Mucosa of descending colon (tissue), 3 donors: ENCODE measurements at regions not wholly inside any gene's neighbourhood (a gene's known extent, or its start where the extent isn't known, plus 50 kb on each side); places are given as distances from the start of the nearest gene placed in this dataset.

ENCODE experiments used
- ATAC-seq: fragments of 200-7000 bp; cut with Tn5 transposase; one replicate; pipeline ENCODE4 v1.9.1; 2020; ENCODE audit warnings: mild to moderate bottlenecking, moderate library complexity
- DNase-seq, 3 donors: peaks; one replicate each; pipeline ENCODE4 v3.0.0-alpha.2; 2020
- H3K36me3 ChIP-seq: fragments of 200-600 bp; one replicate; pipeline ENCODE4 v1.8.0; 2021; ENCODE audit warnings: low read depth, mild to moderate bottlenecking
- H3K4me1 ChIP-seq: fragments of 200-600 bp; one replicate; pipeline ENCODE4 v1.8.0; 2021; ENCODE audit warnings: low read depth, mild to moderate bottlenecking
- H3K4me3 ChIP-seq: fragments of 200-600 bp; one replicate; pipeline ENCODE4 v1.8.0; 2021; ENCODE audit warnings: mild to moderate bottlenecking
- H3K9me3 ChIP-seq: fragments of 200-600 bp; one replicate; pipeline ENCODE4 v1.8.0; 2021; ENCODE audit warnings: mild to moderate bottlenecking
- CTCF ChIP-seq: fragments of 200-600 bp; IDR thresholded peaks from one replicate; pipeline ENCODE4 v1.8.0; 2022; ENCODE audit warnings: antibody characterized with exemption, mild to moderate bottlenecking
- intact Hi-C, 2 donors: fragments of 100-400 bp; cut with DNase I in 1 of 2; cut with micrococcal nuclease in 1 of 2; formaldehyde crosslinking; loops; one replicate each; pipeline versions ENCODE4 v1.11.0 to v1.11.1; 2022; cut with DNase I, micrococcal nuclease
- donor health status: DM: no; HTN: no; CAD: no; lungs with moderate emphysema.
- donor health status: DM: no; HTN: no; CAD: no.
- donor health status: DM: no; HTN: yes; CAD: no.

- DNase-seq, result no peak
- H3K4me3 ChIP-seq, result no peak overlapping the region
- no peaks in the 10 kb centered on the region for H3K36me3 ChIP-seq
- H3K4me1 ChIP-seq, result no peaks in the 10 kb centered on the region
- ATAC-seq, result no peak
- H3K9me3 ChIP-seq, result no peaks in the 10 kb centered on the region
- no peak for TF ChIP-seq CTCF
- intact Hi-C loops, result loop anchor here in 1 of 2 donors (10.0 kb wide), 1 partner anchor 96 kb away; no protein-coding TSS in a partner anchor
These were observed 478.5 kb upstream of the TNP1 start for GRCh38 chr2:217338306-217338916.

- intact Hi-C loops, result loop anchor here in 1 of 2 donors (10.0 kb wide), 1 partner anchor 97 kb away; no protein-coding TSS in a partner anchor
- Histone ChIP-seq H3K36me3 (no peaks in the 10 kb centered on the region), H3K9me3 (no peaks in the 10 kb centered on the region), H3K4me1 (no peaks in the 10 kb centered on the region), H3K4me3 (no peak overlapping the region)
- ATAC-seq, result no peak
- no peak for TF ChIP-seq CTCF
- DNase-seq, result no peak
These were observed 477.9 kb upstream of the TNP1 start for GRCh38 chr2:217337771-217338170.

DNA sequence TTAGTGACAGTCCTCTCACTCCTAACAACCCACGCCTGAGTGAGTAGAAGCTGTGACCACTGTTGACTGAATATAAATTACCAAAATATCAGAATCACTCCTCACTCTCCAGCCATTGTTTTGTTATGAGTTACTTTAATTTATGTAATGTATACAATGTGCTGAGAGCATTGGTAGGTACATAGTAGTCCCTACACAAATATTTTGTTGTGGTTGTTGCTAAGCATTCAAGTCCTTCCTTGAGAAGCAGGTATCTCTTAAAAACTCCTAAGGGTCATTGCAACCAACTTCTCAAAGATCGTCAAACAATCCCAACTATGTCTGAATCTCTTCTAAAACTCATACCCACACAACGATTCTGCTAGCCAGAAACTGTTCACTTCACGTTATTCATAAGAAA, 476.8 kb upstream of the TNP1 start:
- H3K9me3 ChIP-seq, result no peaks in the 10 kb centered on the region
- intact Hi-C loops, result loop anchor here in 1 of 2 donors (10.0 kb wide), 1 partner anchor 98 kb away; no protein-coding TSS in a partner anchor
- no peak for ATAC-seq
- no peak overlapping the region for H3K4me3 ChIP-seq
- H3K36me3 ChIP-seq, result no peaks in the 10 kb centered on the region
- H3K4me1 ChIP-seq, result no peaks in the 10 kb centered on the region
- no peak for TF ChIP-seq CTCF
- DNase-seq, result no peak

GRCh38 chr2:217335341-217335966, 475.6 kb upstream of the TNP1 start:
- no peak for TF ChIP-seq CTCF
- no peaks in the 10 kb centered on the region for H3K4me1 ChIP-seq
- DNase-seq (no peak), ATAC-seq (no peak)
- intact Hi-C loops, result loop anchor here in 1 of 2 donors (10.0 kb wide), 1 partner anchor 99 kb away; no protein-coding TSS in a partner anchor
- no peaks in the 10 kb centered on the region for H3K9me3 ChIP-seq
- H3K36me3 ChIP-seq, result no peaks in the 10 kb centered on the region
- H3K4me3 ChIP-seq, result no peak overlapping the region

DNA sequence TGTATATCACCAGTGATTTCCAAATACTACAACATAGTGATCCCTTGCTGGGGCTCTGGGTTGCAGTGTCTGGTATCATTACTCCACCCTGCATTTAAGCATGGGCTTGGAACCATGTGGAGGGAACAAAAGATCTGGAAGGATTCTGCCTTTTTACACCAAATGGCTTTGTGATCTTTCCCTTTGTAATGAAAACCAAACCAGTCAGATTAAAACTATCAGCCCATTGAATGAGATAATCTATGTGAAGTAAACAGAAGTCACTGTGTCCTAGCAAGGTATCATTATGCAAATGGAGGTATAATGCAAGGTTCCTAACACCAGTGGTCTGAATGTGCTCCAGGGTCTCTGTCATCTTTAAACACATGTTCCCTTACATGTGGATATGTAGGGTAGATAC, 474.7 kb upstream of the TNP1 start:
- no peak for TF ChIP-seq CTCF
- H3K4me3 ChIP-seq, result no peak overlapping the region
- H3K9me3 ChIP-seq, result no peaks in the 10 kb centered on the region
- H3K4me1 ChIP-seq, result no peaks in the 10 kb centered on the region
- DNase-seq (no peak), ATAC-seq (no peak)
- intact Hi-C loops, result loop anchor here in 1 of 2 donors (10.0 kb wide), 1 partner anchor 100 kb away; no protein-coding TSS in a partner anchor
- no peaks in the 10 kb centered on the region for H3K36me3 ChIP-seq
